ENCODE measurements at regions not wholly inside any gene's neighbourhood (a gene's known extent, or its start where the extent isn't known, plus 50 kb on each side); places are given as distances from the start of the nearest gene placed in this dataset.

DNA sequence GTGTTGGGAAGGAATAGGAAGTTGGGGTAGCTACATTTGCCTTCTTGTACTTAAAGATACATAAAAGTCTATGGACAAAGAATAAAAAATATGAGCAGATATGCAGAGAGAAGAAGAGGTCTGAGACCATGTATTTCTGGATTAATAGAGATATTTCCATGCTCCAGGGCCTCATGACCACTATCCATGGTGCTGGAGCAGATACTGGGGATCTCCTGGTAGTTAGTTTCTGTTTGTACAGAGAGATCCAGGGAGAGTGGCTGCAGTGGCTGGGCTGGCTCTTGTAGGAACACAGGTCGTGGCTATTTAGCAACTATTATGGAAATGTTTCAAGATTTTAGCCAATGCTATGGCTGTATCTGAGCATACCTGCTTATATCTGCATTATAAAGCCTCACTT lies 184.2 kb upstream of the TMEM161B start:
- DNase-seq: peak; percentile 33
- TF ChIP-seq, protein P1, sequence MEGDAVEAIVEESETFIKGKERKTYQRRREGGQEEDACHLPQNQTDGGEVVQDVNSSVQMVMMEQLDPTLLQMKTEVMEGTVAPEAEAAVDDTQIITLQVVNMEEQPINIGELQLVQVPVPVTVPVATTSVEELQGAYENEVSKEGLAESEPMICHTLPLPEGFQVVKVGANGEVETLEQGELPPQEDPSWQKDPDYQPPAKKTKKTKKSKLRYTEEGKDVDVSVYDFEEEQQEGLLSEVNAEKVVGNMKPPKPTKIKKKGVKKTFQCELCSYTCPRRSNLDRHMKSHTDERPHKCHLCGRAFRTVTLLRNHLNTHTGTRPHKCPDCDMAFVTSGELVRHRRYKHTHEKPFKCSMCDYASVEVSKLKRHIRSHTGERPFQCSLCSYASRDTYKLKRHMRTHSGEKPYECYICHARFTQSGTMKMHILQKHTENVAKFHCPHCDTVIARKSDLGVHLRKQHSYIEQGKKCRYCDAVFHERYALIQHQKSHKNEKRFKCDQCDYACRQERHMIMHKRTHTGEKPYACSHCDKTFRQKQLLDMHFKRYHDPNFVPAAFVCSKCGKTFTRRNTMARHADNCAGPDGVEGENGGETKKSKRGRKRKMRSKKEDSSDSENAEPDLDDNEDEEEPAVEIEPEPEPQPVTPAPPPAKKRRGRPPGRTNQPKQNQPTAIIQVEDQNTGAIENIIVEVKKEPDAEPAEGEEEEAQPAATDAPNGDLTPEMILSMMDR (IDR thresholded peaks at IDR 0.05): no peak
- H3K4me3 Mint-ChIP-seq: no peak overlapping the region
- no peaks in the 10 kb centered on the region for H3K36me3 Mint-ChIP-seq (ENCODE audit: low read depth)
- H3K9me3 Mint-ChIP-seq: no peaks in the 10 kb centered on the region
- H3K27ac Mint-ChIP-seq: no peak overlapping the region
- H3K27me3 Mint-ChIP-seq (ENCODE audit: low read depth, poor library complexity): peaks cover 9% of the 10 kb centered on the region
- no peaks in the 10 kb centered on the region for H3K4me1 Mint-ChIP-seq

GRCh38 chr5:88450239-88450638 lies 181.6 kb upstream of the TMEM161B start:
- Mint-ChIP-seq H3K9me3 (no peaks in the 10 kb centered on the region), H3K36me3 (ENCODE audit: low read depth) (no peaks in the 10 kb centered on the region), H3K27me3 (ENCODE audit: low read depth, poor library complexity) (peaks cover 9% of the 10 kb centered on the region), H3K27ac (no peak overlapping the region), H3K4me1 (no peaks in the 10 kb centered on the region), H3K4me3 (no peak overlapping the region)
- DNase-seq: no peak
- TF ChIP-seq, protein P1 (IDR thresholded peaks at IDR 0.05): no peak

DNA sequence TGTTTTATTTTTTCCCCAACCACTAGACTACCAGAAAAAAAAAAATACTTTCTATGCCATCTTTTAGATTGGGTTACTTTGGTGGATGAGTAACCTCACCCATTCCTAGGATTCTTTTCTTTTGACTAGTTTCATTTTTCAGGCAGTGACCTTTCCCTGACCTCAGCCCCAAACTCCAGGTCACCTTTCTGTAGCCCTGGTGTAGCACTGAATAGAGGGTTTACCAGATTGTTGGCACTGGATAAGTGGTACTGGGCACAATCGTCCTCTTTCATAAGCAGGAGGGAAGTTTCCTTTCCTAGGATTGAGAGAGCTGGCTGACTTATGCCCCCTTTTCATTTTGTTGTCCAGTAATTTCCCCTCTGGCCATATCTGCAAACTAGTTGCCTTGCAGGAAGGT lies 169.4 kb upstream of the TMEM161B start:
- no peaks in the 10 kb centered on the region for H3K9me3 Mint-ChIP-seq
- H3K27ac Mint-ChIP-seq: no peak overlapping the region
- no peak for DNase-seq
- H3K4me3 Mint-ChIP-seq: no peak overlapping the region
- H3K36me3 Mint-ChIP-seq (ENCODE audit: low read depth): no peaks in the 10 kb centered on the region
- H3K27me3 Mint-ChIP-seq (ENCODE audit: low read depth, poor library complexity): no peaks in the 10 kb centered on the region
- TF ChIP-seq, protein P1 (IDR thresholded peaks at IDR 0.05): no peak
- H3K4me1 Mint-ChIP-seq: peaks cover 10% of the 10 kb centered on the region

GRCh38 chr5:88436290-88436689 lies 167.6 kb upstream of the TMEM161B start:
- Mint-ChIP-seq H3K27ac (no peak overlapping the region), H3K9me3 (no peaks in the 10 kb centered on the region), H3K4me1 (peaks cover 10% of the 10 kb centered on the region), H3K36me3 (ENCODE audit: low read depth) (no peaks in the 10 kb centered on the region), H3K4me3 (no peak overlapping the region), H3K27me3 (ENCODE audit: low read depth, poor library complexity) (no peaks in the 10 kb centered on the region)
- TF ChIP-seq, protein P1 (IDR thresholded peaks at IDR 0.05): no peak
- DNase-seq: no peak

DNA sequence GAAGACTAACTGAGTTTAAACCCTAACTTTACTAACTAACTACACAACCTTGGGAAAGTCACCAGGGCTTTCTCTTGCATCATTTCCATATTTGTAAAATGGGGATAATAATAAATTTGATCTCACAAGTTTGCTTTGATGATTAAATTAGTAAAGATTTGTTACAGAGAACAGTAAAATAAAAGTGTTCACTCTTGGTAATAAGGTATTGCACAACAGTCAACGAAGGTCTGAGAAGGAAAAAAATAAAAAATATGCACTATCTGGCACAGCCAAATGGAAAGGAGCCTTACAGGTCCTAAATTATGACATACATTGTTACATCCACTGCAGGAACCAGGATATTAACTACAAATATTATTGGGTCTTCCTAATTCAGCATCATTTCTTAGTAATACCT lies 160.0 kb upstream of the TMEM161B start:
- H3K36me3 Mint-ChIP-seq (ENCODE audit: low read depth): no peaks in the 10 kb centered on the region
- peaks cover 6% of the 10 kb centered on the region for H3K27me3 Mint-ChIP-seq (ENCODE audit: low read depth, poor library complexity)
- H3K27ac Mint-ChIP-seq: no peak overlapping the region
- no peaks in the 10 kb centered on the region for H3K4me1 Mint-ChIP-seq
- H3K9me3 Mint-ChIP-seq: no peaks in the 10 kb centered on the region
- no peak overlapping the region for H3K4me3 Mint-ChIP-seq
- no peak for DNase-seq
- TF ChIP-seq, protein P1 (IDR thresholded peaks at IDR 0.05): no peak

- Mint-ChIP-seq H3K27ac (no peak overlapping the region), H3K27me3 (ENCODE audit: low read depth, poor library complexity) (peaks cover 6% of the 10 kb centered on the region), H3K4me3 (no peak overlapping the region), H3K4me1 (no peaks in the 10 kb centered on the region), H3K36me3 (ENCODE audit: low read depth) (no peaks in the 10 kb centered on the region), H3K9me3 (no peaks in the 10 kb centered on the region)
- TF ChIP-seq, protein P1 (IDR thresholded peaks at IDR 0.05): no peak
- no peak for DNase-seq
Measured at GRCh38 chr5:88426441-88426840, 157.8 kb upstream of the TMEM161B start.

Measured in nephron progenitor cell (in vitro differentiated cells).